Adrenal gland (tissue), 9 donors: ENCODE measurements at regions not wholly inside any gene's neighbourhood (a gene's known extent, or its start where the extent isn't known, plus 50 kb on each side); places are given as distances from the start of the nearest gene placed in this dataset.
"Not testable (repeated sequence)": the region's sequence is repeated elsewhere in the genome, so short reads cannot be mapped to it uniquely, and the experiment has no call there.

Source experiments
- DNase-seq, 7 donors: peaks; one replicate each; pipeline ENCODE4 v3.0.0-alpha.2; 2019 to 2020
- H3K27ac ChIP-seq, 5 donors: fragments of 200-600 bp; sonication (generic) in 4 of 5; 1 replicate in 3 of 5; 2 replicates in 2 of 5; pipeline versions ENCODE4 v1.5.1 to v1.8.0; 2016 to 2020; ENCODE audit warnings: mild to moderate bottlenecking in 1 of 5
- H3K27me3 ChIP-seq: fragments of 200-600 bp; 2 replicates; pipeline ENCODE4 v1.8.0; 2021
- H3K36me3 ChIP-seq, 2 donors: fragments of 200-600 bp; replicated peaks in 1 of 2; 1 replicate in 1 of 2; 2 replicates in 1 of 2; pipeline versions ENCODE4 v1.5.1 to v1.8.0; 2018 to 2022
- H3K4me1 ChIP-seq, 2 donors: fragments of 200-600 bp; replicated peaks in 1 of 2; 1 replicate in 1 of 2; 2 replicates in 1 of 2; pipeline versions ENCODE4 v1.5.1 to v1.8.0; 2018 to 2021
- H3K4me3 ChIP-seq, 4 donors: fragments of 200-600 bp; sonication (generic) in 3 of 4; one replicate each; pipeline ENCODE4 v1.5.1; 2016 to 2018
- H3K9me3 ChIP-seq, 3 donors: fragments of 200-600 bp; sonication (generic) in 1 of 3; replicated peaks in 1 of 3; 1 replicate in 2 of 3; 2 replicates in 1 of 3; pipeline versions ENCODE4 v1.5.1 to v1.8.0; 2016 to 2021
- POLR2A ChIP-seq, 2 donors: fragments of 450-650 bp; IDR thresholded peaks; one replicate each; pipeline ENCODE4 v1.6.1; 2017; ENCODE audit warnings: antibody characterized with exemption in 2 of 2, mild to moderate bottlenecking in 2 of 2, moderate library complexity in 1 of 2
- WGBS, 4 donors: extraction: QIAGEN DNeasy Blood & Tissue Kit in 2 of 4; methylation state at CpG; one replicate each; pipeline versions ENCODE4 v1.1.5 to v1.1.7; 2013 to 2017; 5-methylcytosine and 5-hydroxymethylcytosine counted together
- intact Hi-C, 2 donors: fragments of 100-400 bp; cut with DNase I; formaldehyde crosslinking; loops; one replicate each; pipeline versions ENCODE4 v1.14.1 to v1.15.0; 2022 to 2023
- TF ChIP-seq, protein P1 (sequence below), 6 experiments: fragments of 450-650 bp in 4 of 6; fragments of 200-600 bp in 2 of 6; sonication (generic) in 1 of 6; IDR thresholded peaks; 1 replicate in 5 of 6; 2 replicates in 1 of 6; pipeline versions ENCODE4 v1.5.1 to v1.8.0; 2016 to 2021; ENCODE audit warnings: antibody characterized with exemption in 6 of 6, mild to moderate bottlenecking in 2 of 6, moderate library complexity in 1 of 6
- donor health status: healthy with polysubstance abuse.
- donor health status: Bipolar disorder and iron deficiency.
- donor health status: DM: yes; HTN: yes; CAD: no.
- donor health status: DM: no; HTN: no; CAD: no.
- donor health status: DM: no; HTN: no; CAD: no.

DNA sequence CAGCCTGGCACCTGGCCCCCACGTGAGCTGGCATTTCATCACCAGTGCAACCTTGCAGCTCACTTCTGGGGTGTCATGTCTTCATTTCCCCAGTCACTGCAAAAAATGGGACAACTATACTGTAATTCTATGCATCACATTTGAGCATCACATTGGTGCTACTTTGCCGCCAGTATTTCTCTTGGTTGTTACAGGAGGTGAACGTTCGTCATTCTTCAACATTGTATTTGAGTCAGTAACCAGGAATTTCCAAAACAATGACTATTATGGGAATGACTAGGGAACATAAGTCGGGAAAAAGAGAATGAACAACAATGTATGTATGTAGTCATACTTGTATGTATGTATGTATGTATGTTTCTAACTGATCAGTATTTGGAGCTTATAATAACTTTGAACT is 1278.0 kb downstream of the EFNA5 start:
- intact Hi-C loops = no loop called here
- Histone ChIP-seq H3K9me3 (no peaks in the 10 kb centered on the region), H3K36me3 (no peaks in the 10 kb centered on the region), H3K4me3 (no peak overlapping the region), H3K27me3 (no peaks in the 10 kb centered on the region), H3K4me1 (no peaks in the 10 kb centered on the region), H3K27ac (no peak overlapping the region)
- TF ChIP-seq POLR2A (IDR thresholded peaks at IDR 0.05) = no peak
- TF ChIP-seq, protein P1, sequence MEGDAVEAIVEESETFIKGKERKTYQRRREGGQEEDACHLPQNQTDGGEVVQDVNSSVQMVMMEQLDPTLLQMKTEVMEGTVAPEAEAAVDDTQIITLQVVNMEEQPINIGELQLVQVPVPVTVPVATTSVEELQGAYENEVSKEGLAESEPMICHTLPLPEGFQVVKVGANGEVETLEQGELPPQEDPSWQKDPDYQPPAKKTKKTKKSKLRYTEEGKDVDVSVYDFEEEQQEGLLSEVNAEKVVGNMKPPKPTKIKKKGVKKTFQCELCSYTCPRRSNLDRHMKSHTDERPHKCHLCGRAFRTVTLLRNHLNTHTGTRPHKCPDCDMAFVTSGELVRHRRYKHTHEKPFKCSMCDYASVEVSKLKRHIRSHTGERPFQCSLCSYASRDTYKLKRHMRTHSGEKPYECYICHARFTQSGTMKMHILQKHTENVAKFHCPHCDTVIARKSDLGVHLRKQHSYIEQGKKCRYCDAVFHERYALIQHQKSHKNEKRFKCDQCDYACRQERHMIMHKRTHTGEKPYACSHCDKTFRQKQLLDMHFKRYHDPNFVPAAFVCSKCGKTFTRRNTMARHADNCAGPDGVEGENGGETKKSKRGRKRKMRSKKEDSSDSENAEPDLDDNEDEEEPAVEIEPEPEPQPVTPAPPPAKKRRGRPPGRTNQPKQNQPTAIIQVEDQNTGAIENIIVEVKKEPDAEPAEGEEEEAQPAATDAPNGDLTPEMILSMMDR (IDR thresholded peaks at IDR 0.05) = no peak
- WGBS, 4 donors = 79 to 85% (median 82%) methylated on average over 5 of the region's 5 CpGs
- DNase-seq = no peak

DNA sequence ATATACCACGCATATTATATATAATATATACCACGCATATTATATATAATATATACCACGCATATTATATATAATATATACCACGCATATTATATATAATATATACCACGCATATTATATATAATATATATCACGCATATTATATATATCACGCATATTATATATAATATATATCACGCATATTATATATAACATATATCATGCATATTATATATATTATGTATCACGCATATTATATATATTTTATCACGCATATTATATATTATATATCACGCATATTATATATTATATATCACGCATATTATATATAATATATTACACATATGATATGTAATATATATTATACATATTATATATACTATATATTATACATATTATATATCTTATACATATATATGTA is 1283.0 kb downstream of the EFNA5 start:
- H3K36me3 ChIP-seq, H3K27me3 ChIP-seq, DNase-seq, intact Hi-C loops, H3K9me3 ChIP-seq, H3K4me1 ChIP-seq, H3K27ac ChIP-seq, H3K4me3 ChIP-seq: not testable (repeated sequence)
- WGBS, 4 donors = 91 to 94% (median 92%) methylated on average over 8 to 12 of the region's 12 CpGs

DNA sequence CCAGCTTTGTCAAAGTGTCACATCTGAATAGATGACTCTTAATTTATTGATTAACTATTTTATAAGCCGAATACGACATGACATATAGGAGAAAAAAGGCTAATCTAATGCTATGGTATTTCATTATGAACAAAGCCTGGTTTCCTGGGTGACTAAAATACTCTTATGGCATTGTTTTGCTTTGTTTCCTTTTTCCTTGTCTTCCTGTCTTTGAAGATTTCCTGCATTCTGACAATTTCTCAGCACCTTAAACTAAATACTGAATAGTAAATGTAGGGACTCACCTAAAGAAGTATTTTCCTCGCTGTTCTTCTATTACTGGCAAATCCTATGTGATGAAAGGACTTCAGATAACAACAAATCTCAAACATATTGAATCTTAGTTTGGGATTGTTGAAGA is 1284.5 kb downstream of the EFNA5 start:
- H3K9me3 ChIP-seq = no peaks in the 10 kb centered on the region
- 83 to 91% (median 87%) methylated on average over 3 of the region's 3 CpGs for WGBS, 4 donors
- no peak for DNase-seq
- H3K27ac ChIP-seq = no peak overlapping the region
- H3K27me3 ChIP-seq = no peaks in the 10 kb centered on the region
- intact Hi-C loops = no loop called here
- H3K4me1 ChIP-seq = no peaks in the 10 kb centered on the region
- no peak overlapping the region for H3K4me3 ChIP-seq
- TF ChIP-seq, protein P1 (IDR thresholded peaks at IDR 0.05) = no peak
- no peak for TF ChIP-seq POLR2A (IDR thresholded peaks at IDR 0.05)
- H3K36me3 ChIP-seq = no peaks in the 10 kb centered on the region

- H3K27me3 ChIP-seq = no peaks in the 10 kb centered on the region
- no peak for TF ChIP-seq POLR2A (IDR thresholded peaks at IDR 0.05)
- TF ChIP-seq, protein P1 (IDR thresholded peaks at IDR 0.05) = no peak
- DNase-seq = no peak
- H3K9me3 ChIP-seq = no peaks in the 10 kb centered on the region
- 60 to 83% (median 71%) methylated on average over 1 of the region's 1 CpG for WGBS, 4 donors
- no peaks in the 10 kb centered on the region for H3K36me3 ChIP-seq
- H3K4me1 ChIP-seq = no peaks in the 10 kb centered on the region
- intact Hi-C loops = no loop called here
- H3K27ac ChIP-seq = no peak overlapping the region
- no peak overlapping the region for H3K4me3 ChIP-seq
Observed at GRCh38 chr5:106380736-106381135, 1290.0 kb downstream of the EFNA5 start.

DNA sequence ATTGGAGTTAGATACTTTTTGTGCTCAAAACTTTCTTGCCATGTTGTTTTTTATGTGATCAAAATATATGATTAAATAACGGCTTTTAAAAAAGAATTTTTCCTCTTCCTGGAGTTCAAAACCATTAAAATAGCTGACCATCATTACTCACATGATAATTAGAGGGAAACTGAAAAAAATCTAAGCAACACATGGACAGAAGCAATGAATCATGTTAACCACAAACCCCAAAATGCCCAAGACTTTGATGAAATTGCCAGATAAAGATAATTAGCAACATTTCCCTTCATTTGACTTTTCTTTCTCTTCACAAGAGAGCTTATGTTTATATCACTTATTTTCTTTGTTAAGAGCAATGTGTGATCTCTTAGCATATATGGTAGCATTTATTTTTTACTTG is 1294.2 kb downstream of the EFNA5 start:
- no peaks in the 10 kb centered on the region for H3K9me3 ChIP-seq
- no peaks in the 10 kb centered on the region for H3K36me3 ChIP-seq
- DNase-seq = no peak
- H3K27ac ChIP-seq = no peak overlapping the region
- TF ChIP-seq, protein P1 (IDR thresholded peaks at IDR 0.05) = no peak
- no peak for TF ChIP-seq POLR2A (IDR thresholded peaks at IDR 0.05)
- no peak overlapping the region for H3K4me3 ChIP-seq
- intact Hi-C loops = no loop called here
- WGBS, 4 donors = 33 to 46% (median 42%) methylated on average over 1 of the region's 1 CpG
- H3K4me1 ChIP-seq = no peaks in the 10 kb centered on the region
- no peaks in the 10 kb centered on the region for H3K27me3 ChIP-seq
